ENCODE measurements at regions not wholly inside any gene's neighbourhood (a gene's known extent, or its start where the extent isn't known, plus 50 kb on each side); places are given as distances from the start of the nearest gene placed in this dataset.
A peak's percentile ranks its signal among the peaks of the same experiment; 100 is the strongest.

- no peaks in the 10 kb centered on the region for H3K79me2 ChIP-seq (ENCODE audit: insufficient read depth, low read length)
- Mint-ChIP-seq H3K4me3 (no peak overlapping the region), H3K27ac (peak overlapping the region in 1 of 3 experiments; percentile 14; a peak in 1 of 7 replicates), H3K27me3 (ENCODE audit: low read depth) (no peaks in the 10 kb centered on the region), H3K4me1 (peaks cover 0 to 6% of the 10 kb centered on the region in 2 experiments; a peak in 2 of 4 replicates), H3K9me3 (no peaks in the 10 kb centered on the region), H3K36me3 (ENCODE audit: insufficient read depth in 1 of 3, low read depth in 3 of 3) (no peaks in the 10 kb centered on the region)
- H3K14ac ChIP-seq (ENCODE audit: insufficient read depth, low read length) = no peak overlapping the region
- H2BK5ac ChIP-seq (ENCODE audit: insufficient read length, low read length) = no peak overlapping the region
- H4K5ac ChIP-seq (ENCODE audit: insufficient read length, low read depth, low read length) = no peak overlapping the region
- no peak overlapping the region for H3K18ac ChIP-seq (ENCODE audit: insufficient read length, low read depth, low read length)
- H3K23me2 ChIP-seq (ENCODE audit: insufficient read length, low read depth, low read length, poor library complexity, severe bottlenecking) = no peaks in the 10 kb centered on the region
- H2AFZ ChIP-seq (ENCODE audit: low read length) = no peak overlapping the region
- H2BK20ac ChIP-seq (ENCODE audit: low read depth, low read length, poor library complexity, severe bottlenecking) = no peak overlapping the region
- no peak for TF ChIP-seq CTCF (conservative IDR thresholded peaks at IDR 0.05)
- WGBS (ENCODE audit: extremely low coverage, insufficient read length, low lambda C conversion rate) = no CpG with 5 or more reads among the region's 3 CpGs
- no peak overlapping the region for H3K56ac ChIP-seq (ENCODE audit: insufficient read length, low read depth, low read length)
- H3K9me3 ChIP-seq (ENCODE audit: control insufficient read depth, low read depth, low read length) = no peaks in the 10 kb centered on the region
- no peak overlapping the region for H2BK15ac ChIP-seq (ENCODE audit: low read depth, low read length)
- DNase-seq = no peak
- no peak overlapping the region for H2BK120ac ChIP-seq (ENCODE audit: low read depth, low read length, poor library complexity, severe bottlenecking)
- no peaks in the 10 kb centered on the region for H3K79me1 ChIP-seq (ENCODE audit: insufficient read depth, low read depth, low read length, poor library complexity, severe bottlenecking)
- no peak overlapping the region for H3K4me2 ChIP-seq (ENCODE audit: insufficient read depth, insufficient read length, low read length)
- no peak overlapping the region for H4K91ac ChIP-seq (ENCODE audit: insufficient read length, low read depth, low read length)
- H3K27ac ChIP-seq (ENCODE audit: insufficient read length, low read depth, low read length) = no peak overlapping the region
- no peak overlapping the region for H4K8ac ChIP-seq (replicated peaks; ENCODE audit: insufficient read length, low read depth, low read length)
- no peak overlapping the region for H3K9ac ChIP-seq (ENCODE audit: extremely low read depth, insufficient read length, low read length)
- H3K23ac ChIP-seq (ENCODE audit: insufficient read length, low read depth, low read length) = no peak overlapping the region
- H2AK5ac ChIP-seq (ENCODE audit: insufficient read length, low read length) = no peak overlapping the region
- no peak overlapping the region for H2BK12ac ChIP-seq (ENCODE audit: insufficient read length, low read depth, low read length)
- H3K4ac ChIP-seq (ENCODE audit: low read depth, low read length) = no peak overlapping the region
- no peaks in the 10 kb centered on the region for H3K27me3 ChIP-seq (ENCODE audit: insufficient read depth, low read length)
- H3T11ph ChIP-seq (ENCODE audit: low read length) = no peak overlapping the region
- H3K4me1 ChIP-seq (ENCODE audit: insufficient read depth, low read length) = peaks cover 6% of the 10 kb centered on the region; the same call in 1 of the 2 replicates
- no peaks in the 10 kb centered on the region for H4K20me1 ChIP-seq (ENCODE audit: control insufficient read depth, insufficient read depth, insufficient read length)
Observed at GRCh38 chr12:98352835-98353234, 162.6 kb upstream of the TMPO start.

Data from H9 (cell line).